ENCODE measurements at regions not wholly inside any gene's neighbourhood (a gene's known extent, or its start where the extent isn't known, plus 50 kb on each side); places are given as distances from the start of the nearest gene placed in this dataset.

DNA sequence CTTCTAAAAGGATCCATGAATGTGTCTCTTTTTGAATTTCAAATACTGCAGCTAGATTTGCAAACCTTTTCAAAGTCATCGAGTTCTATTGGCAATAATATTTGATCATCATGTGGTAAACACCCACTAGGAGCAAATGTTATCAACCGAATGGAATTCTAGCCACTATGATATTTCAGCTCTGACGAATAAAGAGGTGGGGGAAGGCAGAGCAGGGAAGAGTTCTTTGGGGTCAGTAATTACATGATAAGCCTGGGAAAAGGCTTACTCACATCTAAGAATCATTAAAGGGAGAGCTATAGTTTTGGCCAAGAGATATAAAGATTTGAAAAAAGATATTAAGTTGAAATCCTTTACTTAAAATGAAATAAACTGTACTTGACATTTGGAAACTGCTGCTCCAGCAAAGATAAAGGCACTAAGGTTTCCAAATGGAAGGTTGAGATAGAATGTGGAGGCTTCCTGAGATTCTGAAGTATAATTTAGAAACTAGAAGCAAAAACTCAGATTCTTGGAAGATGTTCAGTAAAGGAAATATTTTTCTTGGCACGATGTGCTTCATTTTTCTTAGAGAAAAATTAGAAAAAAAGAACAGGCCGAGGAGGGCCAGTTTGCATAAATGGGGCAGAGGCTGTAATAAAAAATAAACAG, 104.7 kb upstream of the ARHGAP28 start:
- H3K9me3 ChIP-seq = no peaks in the 10 kb centered on the region
- no peaks in the 10 kb centered on the region for H3K27me3 ChIP-seq
- no peak overlapping the region for H3K27ac ChIP-seq
- no peak overlapping the region for H3K4me3 ChIP-seq
- DNase-seq = no peak
- H3K36me3 ChIP-seq = no peaks in the 10 kb centered on the region
- H3K4me1 ChIP-seq = no peaks in the 10 kb centered on the region
- TF ChIP-seq POLR2A (IDR thresholded peaks at IDR 0.05) = no peak
- TF ChIP-seq, protein P1, sequence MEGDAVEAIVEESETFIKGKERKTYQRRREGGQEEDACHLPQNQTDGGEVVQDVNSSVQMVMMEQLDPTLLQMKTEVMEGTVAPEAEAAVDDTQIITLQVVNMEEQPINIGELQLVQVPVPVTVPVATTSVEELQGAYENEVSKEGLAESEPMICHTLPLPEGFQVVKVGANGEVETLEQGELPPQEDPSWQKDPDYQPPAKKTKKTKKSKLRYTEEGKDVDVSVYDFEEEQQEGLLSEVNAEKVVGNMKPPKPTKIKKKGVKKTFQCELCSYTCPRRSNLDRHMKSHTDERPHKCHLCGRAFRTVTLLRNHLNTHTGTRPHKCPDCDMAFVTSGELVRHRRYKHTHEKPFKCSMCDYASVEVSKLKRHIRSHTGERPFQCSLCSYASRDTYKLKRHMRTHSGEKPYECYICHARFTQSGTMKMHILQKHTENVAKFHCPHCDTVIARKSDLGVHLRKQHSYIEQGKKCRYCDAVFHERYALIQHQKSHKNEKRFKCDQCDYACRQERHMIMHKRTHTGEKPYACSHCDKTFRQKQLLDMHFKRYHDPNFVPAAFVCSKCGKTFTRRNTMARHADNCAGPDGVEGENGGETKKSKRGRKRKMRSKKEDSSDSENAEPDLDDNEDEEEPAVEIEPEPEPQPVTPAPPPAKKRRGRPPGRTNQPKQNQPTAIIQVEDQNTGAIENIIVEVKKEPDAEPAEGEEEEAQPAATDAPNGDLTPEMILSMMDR (IDR thresholded peaks at IDR 0.05) = no peak

DNA sequence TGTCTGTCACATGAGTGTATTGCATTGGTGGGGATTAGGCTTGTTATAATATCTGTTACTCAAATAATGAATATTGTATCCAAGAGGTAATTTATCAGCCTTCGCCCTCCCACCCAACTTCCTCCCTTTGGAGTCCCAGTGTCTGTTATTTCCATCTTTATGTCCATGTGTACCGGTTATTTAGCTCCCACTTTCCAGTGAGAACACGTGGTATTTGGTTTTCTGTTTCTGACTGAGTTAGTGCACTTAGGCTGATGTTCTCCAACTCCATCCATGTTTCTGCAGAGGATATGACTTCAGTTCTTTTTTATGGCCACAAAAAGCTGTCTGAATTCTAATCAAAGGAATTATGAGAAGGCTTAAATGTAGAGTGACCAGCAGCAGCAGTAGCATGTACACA, 104.0 kb upstream of the ARHGAP28 start:
- no peaks in the 10 kb centered on the region for H3K9me3 ChIP-seq
- DNase-seq = no peak
- H3K36me3 ChIP-seq = no peaks in the 10 kb centered on the region
- no peak overlapping the region for H3K27ac ChIP-seq
- no peak overlapping the region for H3K4me3 ChIP-seq
- TF ChIP-seq, protein P1 (IDR thresholded peaks at IDR 0.05) = no peak
- TF ChIP-seq POLR2A (IDR thresholded peaks at IDR 0.05) = no peak
- no peaks in the 10 kb centered on the region for H3K4me1 ChIP-seq
- H3K27me3 ChIP-seq = no peaks in the 10 kb centered on the region

DNA sequence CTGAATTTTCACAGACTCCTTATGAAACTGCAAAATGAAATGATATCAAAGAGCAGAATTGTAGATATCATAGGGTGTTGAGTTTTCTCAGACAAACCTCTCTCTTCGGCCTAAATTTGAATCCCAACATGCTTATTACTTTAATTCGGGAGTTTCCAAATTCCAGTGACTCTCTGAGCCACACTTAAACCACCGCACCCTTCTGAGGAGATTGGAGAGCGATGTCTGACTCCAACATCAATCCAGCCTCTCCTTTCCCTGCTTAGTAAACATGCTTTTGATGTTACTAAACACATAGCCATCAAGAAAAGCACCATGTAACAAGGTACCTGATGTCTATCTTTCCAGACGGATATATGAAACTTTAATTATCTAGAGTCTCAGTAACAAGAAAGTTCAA, 103.1 kb upstream of the ARHGAP28 start:
- H3K4me1 ChIP-seq = no peaks in the 10 kb centered on the region
- H3K27ac ChIP-seq = no peak overlapping the region
- TF ChIP-seq POLR2A (IDR thresholded peaks at IDR 0.05) = no peak
- TF ChIP-seq, protein P1 (IDR thresholded peaks at IDR 0.05) = no peak
- H3K27me3 ChIP-seq = no peaks in the 10 kb centered on the region
- no peak for DNase-seq
- H3K9me3 ChIP-seq = no peaks in the 10 kb centered on the region
- no peak overlapping the region for H3K4me3 ChIP-seq
- H3K36me3 ChIP-seq = no peaks in the 10 kb centered on the region

GRCh38 chr18:6627645-6628044, 101.9 kb upstream of the ARHGAP28 start:
- no peaks in the 10 kb centered on the region for H3K4me1 ChIP-seq
- H3K36me3 ChIP-seq = no peaks in the 10 kb centered on the region
- H3K27me3 ChIP-seq = no peaks in the 10 kb centered on the region
- no peak for TF ChIP-seq POLR2A (IDR thresholded peaks at IDR 0.05)
- TF ChIP-seq, protein P1 (IDR thresholded peaks at IDR 0.05) = no peak
- H3K4me3 ChIP-seq = no peak overlapping the region
- H3K27ac ChIP-seq = no peak overlapping the region
- no peak for DNase-seq
- no peaks in the 10 kb centered on the region for H3K9me3 ChIP-seq

DNA sequence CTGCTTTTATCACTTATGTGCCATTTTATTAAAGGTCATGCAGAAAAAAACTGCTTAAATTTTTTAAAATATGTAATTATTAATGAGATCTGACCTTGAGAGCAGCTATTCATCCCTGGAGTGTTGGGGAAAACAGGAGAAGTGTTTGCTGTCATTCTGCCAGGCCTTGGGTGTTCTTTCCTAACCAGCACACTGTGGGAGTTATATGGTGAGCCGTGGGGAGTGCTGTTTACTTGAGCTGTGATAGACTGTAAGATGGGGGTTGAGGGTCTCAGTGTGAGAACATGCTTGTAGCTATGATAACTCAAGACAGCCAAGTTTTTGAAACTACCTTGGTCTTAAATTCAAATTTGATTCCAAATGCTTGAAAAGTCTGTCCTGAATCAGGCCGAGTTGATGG, 101.3 kb upstream of the ARHGAP28 start:
- H3K4me3 ChIP-seq = no peak overlapping the region
- H3K27ac ChIP-seq = no peak overlapping the region
- no peaks in the 10 kb centered on the region for H3K4me1 ChIP-seq
- no peaks in the 10 kb centered on the region for H3K36me3 ChIP-seq
- no peaks in the 10 kb centered on the region for H3K9me3 ChIP-seq
- DNase-seq = no peak
- no peaks in the 10 kb centered on the region for H3K27me3 ChIP-seq
- TF ChIP-seq, protein P1 (IDR thresholded peaks at IDR 0.05) = no peak
- no peak for TF ChIP-seq POLR2A (IDR thresholded peaks at IDR 0.05)
